GM12878 (cell line): ENCODE measurements at regions not wholly inside any gene's neighbourhood (a gene's known extent, or its start where the extent isn't known, plus 50 kb on each side); places are given as distances from the start of the nearest gene placed in this dataset.
A peak's percentile ranks its signal among the peaks of the same experiment; 100 is the strongest.

Experiments
- ATAC-seq: fragments of 200-7000 bp; cut with Tn5 transposase; 3 replicates; pipeline ENCODE4 v1.9.1; 2020; ENCODE audit warnings: mild to moderate bottlenecking, moderate library complexity
- BruUV-seq: library from RNA; stranded (reverse); fragments of 400-500 nt; replicated peaks from 2 replicates; lab custom pipeline; 2021; lab: Mats Ljungman, UMichigan
- CTCF ChIA-PET: fragments of 300-600 bp; sonication (Branson Sonifier 250); formaldehyde crosslinking; extraction: SDS; loops from one replicate; lab custom pipeline; 2021; ENCODE audit warnings: inconsistent platforms; lab: Yijun Ruan, JAX
- POLR2A ChIA-PET: fragments of 350-600 bp; formaldehyde crosslinking; extraction: SDS; loops from one replicate; lab custom pipeline; 2021; ENCODE audit warnings: inconsistent platforms; lab: Charles Lee
- RAD21 ChIA-PET: fragments of 300-600 bp; sonication (Branson Sonifier 250); formaldehyde crosslinking; loops from one replicate; lab custom pipeline; 2023; ENCODE audit warnings: antibody characterized with exemption; ENCODE audit not compliant: unreplicated experiment; lab: Charles Lee
- SMC1A ChIA-PET: fragments of 300-600 bp; sonication (Branson Sonifier 250); formaldehyde crosslinking; loops from one replicate; lab custom pipeline; 2023; ENCODE audit not compliant: unreplicated experiment, uncharacterized antibody; lab: Charles Lee
- DNase-seq: peaks from one replicate; pipeline ENCODE4 v3.0.0-alpha.2; 2011; ENCODE audit warnings: low read depth, low spot score
- FAIRE-seq: peaks from 3 replicates; lab custom pipeline; 2011; peaks lifted over from hg19 to GRCh38; lab: Jason Lieb, UNC
- H2AFZ ChIP-seq: 2 replicates; pipeline ENCODE4 v1.6.0; 2011; ENCODE audit warnings: low read depth, low read length, control low read depth; ENCODE audit not compliant: control insufficient read depth
- H3K27ac ChIP-seq: 2 replicates; pipeline ENCODE4 v1.5.1; 2011; ENCODE audit warnings: control low read depth; ENCODE audit not compliant: control insufficient read depth, insufficient read depth
- H3K27me3 ChIP-seq, 2 experiments: replicated peaks in 1 of 2; 2 replicates each; pipeline versions ENCODE4 v1.6.0 to v1.6.1; 2011; ENCODE audit warnings: low read length in 1 of 2; ENCODE audit not compliant: control insufficient read depth in 2 of 2, insufficient read depth in 2 of 2
- H3K36me3 ChIP-seq, 2 experiments: 2 replicates each; pipeline ENCODE4 v1.5.1; 2011; ENCODE audit warnings: low read length in 1 of 2; ENCODE audit not compliant: control insufficient read depth in 2 of 2, insufficient read depth in 2 of 2
- H3K4me1 ChIP-seq: 2 replicates; pipeline ENCODE4 v1.6.1; 2011; ENCODE audit warnings: mild to moderate bottlenecking, low read length, moderate library complexity, mixed read lengths; ENCODE audit not compliant: control insufficient read depth, insufficient read depth
- H3K4me2 ChIP-seq: 2 replicates; pipeline ENCODE4 v1.6.0; 2011; ENCODE audit warnings: control low read depth; ENCODE audit not compliant: control insufficient read depth, insufficient read depth
- H3K4me3 ChIP-seq: fragments of 200-600 bp; sonication (generic); 2 replicates; pipeline ENCODE4 v1.5.1; 2016
- H3K79me2 ChIP-seq: 2 replicates; pipeline ENCODE4 v1.6.0; 2011; ENCODE audit warnings: low read length; ENCODE audit not compliant: control insufficient read depth, insufficient read depth
- H3K9ac ChIP-seq: 2 replicates; pipeline ENCODE4 v1.8.0; 2011; ENCODE audit warnings: low read length, control low read depth, mixed read lengths; ENCODE audit not compliant: control insufficient read depth, insufficient read depth
- H3K9me3 ChIP-seq: replicated peaks from 3 replicates; pipeline ENCODE4 v1.5.1; 2011; ENCODE audit warnings: mild to moderate bottlenecking, low read length; ENCODE audit not compliant: control insufficient read depth, insufficient read depth
- H4K20me1 ChIP-seq: 2 replicates; pipeline ENCODE4 v1.6.0; 2011; ENCODE audit not compliant: control insufficient read depth, insufficient read depth
- ATF7 ChIP-seq: fragments of 450-650 bp; IDR thresholded peaks from 2 replicates; pipeline ENCODE4 v1.6.1; 2016; ENCODE audit warnings: low read depth, mild to moderate bottlenecking
- CEBPZ ChIP-seq: fragments of 150-350 bp; IDR thresholded peaks from 2 replicates; pipeline ENCODE4 v1.6.1; 2016; ENCODE audit warnings: low read depth, low read length
- FOS ChIP-seq: IDR thresholded peaks from 3 replicates; pipeline ENCODE4 v1.6.1; 2011; ENCODE audit warnings: borderline replicate concordance; ENCODE audit not compliant: insufficient read length; ENCODE audit errors: extremely low read depth
- FOXK2 ChIP-seq: fragments of 450-650 bp; IDR thresholded peaks from 2 replicates; pipeline ENCODE4 v1.6.1; 2017; ENCODE audit warnings: mild to moderate bottlenecking, moderate library complexity
- IRF4 ChIP-seq: IDR thresholded peaks from 2 replicates; pipeline ENCODE4 v1.6.1; 2011; ENCODE audit warnings: low read depth, low read length
- KAT2A ChIP-seq: conservative IDR thresholded peaks from 2 replicates; pipeline ENCODE4 v1.6.1; 2011; ENCODE audit warnings: low read depth, low read length; ENCODE audit not compliant: control insufficient read depth
- NFIC ChIP-seq: IDR thresholded peaks from 2 replicates; pipeline ENCODE4 v1.6.1; 2012; ENCODE audit warnings: low read depth, mild to moderate bottlenecking, inconsistent platforms, low read length, moderate library complexity
- NR2F1 ChIP-seq: fragments of 450-650 bp; conservative IDR thresholded peaks from 2 replicates; pipeline ENCODE4 v1.6.1; 2017; ENCODE audit warnings: mild to moderate bottlenecking
- POLR2AphosphoS2 ChIP-seq: IDR thresholded peaks from 2 replicates; pipeline ENCODE4 v1.6.1; 2011; ENCODE audit warnings: low read depth, mild to moderate bottlenecking, low read length, improper control_type of control experiment, moderate library complexity
- POU2F2 ChIP-seq: IDR thresholded peaks from 3 replicates; pipeline ENCODE4 v1.6.1; 2011; ENCODE audit warnings: low read depth, mild to moderate bottlenecking, low read length, borderline replicate concordance
- SIX5 ChIP-seq: IDR thresholded peaks from 2 replicates; pipeline ENCODE4 v1.6.1; 2011; ENCODE audit warnings: mild to moderate bottlenecking, low read depth, low read length, moderate library complexity; ENCODE audit not compliant: severe bottlenecking
- SMAD5 ChIP-seq: IDR thresholded peaks from 2 replicates; pipeline ENCODE4 v1.6.1; 2016; ENCODE audit warnings: antibody characterized with exemption, low read depth
- SPI1 ChIP-seq: IDR thresholded peaks from 2 replicates; pipeline ENCODE4 v1.6.1; 2011; ENCODE audit warnings: low read depth, mild to moderate bottlenecking, low read length, moderate library complexity, borderline replicate concordance; ENCODE audit not compliant: insufficient read depth
- TCF12 ChIP-seq: IDR thresholded peaks from 2 replicates; pipeline ENCODE4 v1.6.1; 2011; ENCODE audit warnings: low read depth, mild to moderate bottlenecking, low read length
- WRNIP1 ChIP-seq: IDR thresholded peaks from 2 replicates; pipeline ENCODE4 v1.6.1; 2011; ENCODE audit warnings: low read depth, low read length, improper control_type of control experiment, borderline replicate concordance
- ZBTB4 ChIP-seq: fragments of 450-650 bp; formaldehyde crosslinking; IDR thresholded peaks from 2 replicates; pipeline ENCODE4 v1.4.0; 2022; ENCODE audit warnings: mild to moderate bottlenecking, moderate library complexity
- ZNF217 ChIP-seq: fragments of 450-650 bp; IDR thresholded peaks from 2 replicates; pipeline ENCODE4 v1.6.1; 2017; ENCODE audit warnings: antibody characterized with exemption, mild to moderate bottlenecking
- WGBS: methylation state at CpG from one replicate; pipeline ENCODE4 v1.1.6; 2016; ENCODE audit warnings: low lambda C conversion rate; ENCODE audit not compliant: insufficient replicate concordance, insufficient coverage; ENCODE audit errors: missing lambda C conversion rate; 5-methylcytosine and 5-hydroxymethylcytosine counted together
- in situ Hi-C: fragments of 300-500 bp; cut with MboI; formaldehyde crosslinking; loops from 9 replicates; pipeline ENCODE4 v1.14.3; 2018; ENCODE audit warnings: mixed read lengths
- intact Hi-C: fragments of 100-400 bp; cut with micrococcal nuclease; formaldehyde crosslinking; loops from one replicate; pipeline ENCODE4 v1.14.2; 2022; ENCODE audit not compliant: unreplicated experiment

- no peak for TF ChIP-seq ZBTB4
- no peak for TF ChIP-seq SIX5
- TF ChIP-seq IRF4: no peak
Observed at GRCh38 chr14:49199159-49199558, 387.0 kb downstream of the RPS29 start (continued).

GRCh38 chr14:49196327-49196726, 389.9 kb downstream of the RPS29 start:
- in situ Hi-C loops (no loop called here), intact Hi-C loops (no loop called here)
- FAIRE-seq: no peak
- Histone ChIP-seq H3K4me2 (no peak overlapping the region), H4K20me1 (no peaks in the 10 kb centered on the region), H3K36me3 (no peaks in the 10 kb centered on the region), H3K79me2 (no peaks in the 10 kb centered on the region), H3K27me3 (no peaks in the 10 kb centered on the region), H3K27ac (no peak overlapping the region), H3K9ac (no peak overlapping the region), H3K9me3 (no peaks in the 10 kb centered on the region), H3K4me3 (no peak overlapping the region), H3K4me1 (peaks cover 4% of the 10 kb centered on the region; the same call in 1 of the 2 replicates), H2AFZ (no peak overlapping the region)
- no peak for DNase-seq
- ChIA-PET SMC1A (no interaction called here), CTCF (no interaction called here), POLR2A (no interaction called here), RAD21 (no interaction called here)
- no peak for TF ChIP-seq NR2F1
- TF ChIP-seq ZNF217: no peak
- no peak for TF ChIP-seq FOS
- no peak for TF ChIP-seq POU2F2
- no peak for TF ChIP-seq CEBPZ
- TF ChIP-seq SPI1: no peak
- no peak for TF ChIP-seq KAT2A
- TF ChIP-seq SMAD5: no peak
- no peak for TF ChIP-seq POLR2AphosphoS2
- TF ChIP-seq TCF12: no peak
- TF ChIP-seq NFIC: no peak
- no peak for TF ChIP-seq FOXK2
- no peak for TF ChIP-seq ATF7
- TF ChIP-seq WRNIP1: no peak
- ATAC-seq: peak; percentile 20
- BruUV-seq: no TSS peak
- WGBS: 0% methylated on average over 1 of the region's 1 CpG
